HG03108 (cell line): ENCODE measurements at regions not wholly inside any gene's neighbourhood (a gene's known extent, or its start where the extent isn't known, plus 50 kb on each side); places are given as distances from the start of the nearest gene placed in this dataset.
"Not testable (repeated sequence)": the region's sequence is repeated elsewhere in the genome, so short reads cannot be mapped to it uniquely, and the experiment has no call there.

ENCODE experiments used
- ATAC-seq: cut with Tn5 transposase; IDR thresholded peaks from one replicate; pipeline ENCODE4 v1.9.1; 2021; ENCODE audit warnings: moderate library complexity; ENCODE audit not compliant: unreplicated experiment

GRCh38 chr16:22651111-22651817 lies 140.6 kb downstream of the NPIPB5 start:
- not testable (repeated sequence) for ATAC-seq

- no peak for ATAC-seq
These were observed 141.8 kb downstream of the NPIPB5 start for GRCh38 chr16:22652463-22652845.

- no peak for ATAC-seq
These were observed 143.2 kb downstream of the NPIPB5 start for GRCh38 chr16:22653876-22654275.

GRCh38 chr16:22656573-22656972 lies 145.9 kb downstream of the NPIPB5 start:
- not testable (repeated sequence) for ATAC-seq

- ATAC-seq: no peak
These were observed 149.2 kb downstream of the NPIPB5 start for GRCh38 chr16:22659933-22660332.

- ATAC-seq: no peak
These were observed 149.9 kb downstream of the NPIPB5 start for GRCh38 chr16:22660441-22661160.

- ATAC-seq: no peak
These were observed 150.5 kb downstream of the NPIPB5 start for GRCh38 chr16:22661161-22661647.

GRCh38 chr16:22662958-22663357 lies 151.0 kb upstream of the HS3ST2 start:
- not testable (repeated sequence) for ATAC-seq

- ATAC-seq: no peak
These were observed 150.4 kb upstream of the HS3ST2 start for GRCh38 chr16:22663389-22664064.

- ATAC-seq: no peak
These were observed 149.8 kb upstream of the HS3ST2 start for GRCh38 chr16:22664132-22664531.

- ATAC-seq: no peak
These were observed 149.4 kb upstream of the HS3ST2 start for GRCh38 chr16:22664561-22664997.

GRCh38 chr16:22665048-22665797 lies 148.7 kb upstream of the HS3ST2 start:
- no peak for ATAC-seq

GRCh38 chr16:22665803-22666202 lies 148.2 kb upstream of the HS3ST2 start:
- ATAC-seq: no peak

- ATAC-seq: no peak
These were observed 145.6 kb upstream of the HS3ST2 start for GRCh38 chr16:22668318-22668717.

GRCh38 chr16:22670044-22670536 lies 143.9 kb upstream of the HS3ST2 start:
- ATAC-seq: no peak

- no peak for ATAC-seq
These were observed 143.4 kb upstream of the HS3ST2 start for GRCh38 chr16:22670551-22671041.

GRCh38 chr16:22671301-22672076 lies 142.5 kb upstream of the HS3ST2 start:
- no peak for ATAC-seq

GRCh38 chr16:22672830-22673210 lies 141.1 kb upstream of the HS3ST2 start:
- ATAC-seq: no peak

- ATAC-seq: no peak
These were observed 140.5 kb upstream of the HS3ST2 start for GRCh38 chr16:22673421-22673831.

- no peak for ATAC-seq
These were observed 139.2 kb upstream of the HS3ST2 start for GRCh38 chr16:22674832-22675191.
